Small intestine (tissue), 7 donors: ENCODE measurements at regions not wholly inside any gene's neighbourhood (a gene's known extent, or its start where the extent isn't known, plus 50 kb on each side); places are given as distances from the start of the nearest gene placed in this dataset.

Source experiments
- DNase-seq, 2 donors: peaks; one replicate each; pipeline versions ENCODE4 v3.0.0 to v3.0.0-alpha.2; 2013
- FAIRE-seq: peaks from 2 replicates; lab custom pipeline; 2012; peaks lifted over from hg19 to GRCh38; lab: Jason Lieb, UNC
- H3K27ac ChIP-seq, 3 donors: one replicate each; pipeline ENCODE4 v1.5.1; 2013; ENCODE audit warnings: low read length in 2 of 3, mild to moderate bottlenecking in 2 of 3, control low read depth in 1 of 3, inconsistent platforms in 1 of 3, low read depth in 1 of 3, moderate library complexity in 1 of 3
- H3K27me3 ChIP-seq, 3 donors: one replicate each; pipeline ENCODE4 v1.6.1; 2013; ENCODE audit warnings: low read length in 3 of 3, inconsistent platforms in 1 of 3; ENCODE audit not compliant: control insufficient read depth in 3 of 3, insufficient read depth in 3 of 3
- H3K36me3 ChIP-seq, 3 donors: one replicate each; pipeline ENCODE4 v1.6.1; 2013; ENCODE audit warnings: low read length in 3 of 3, inconsistent platforms in 1 of 3, low read depth in 1 of 3, mild to moderate bottlenecking in 1 of 3, moderate library complexity in 1 of 3; ENCODE audit not compliant: control insufficient read depth in 3 of 3, insufficient read depth in 2 of 3
- H3K4me1 ChIP-seq, 3 donors: one replicate each; pipeline ENCODE4 v1.6.1; 2013; ENCODE audit warnings: low read length in 2 of 3, inconsistent platforms in 1 of 3, low read depth in 1 of 3, mild to moderate bottlenecking in 1 of 3, moderate library complexity in 1 of 3; ENCODE audit not compliant: control insufficient read depth in 3 of 3, insufficient read depth in 2 of 3
- H3K4me3 ChIP-seq, 3 donors: one replicate each; pipeline ENCODE4 v1.5.1; 2013; ENCODE audit warnings: low read length in 3 of 3, control low read depth in 1 of 3, inconsistent platforms in 1 of 3, low read depth in 1 of 3, mild to moderate bottlenecking in 1 of 3, moderate library complexity in 1 of 3
- H3K9me3 ChIP-seq, 2 donors: one replicate each; pipeline ENCODE4 v1.6.1; 2013; ENCODE audit warnings: low read depth in 1 of 2, low read length in 1 of 2; ENCODE audit not compliant: control insufficient read depth in 2 of 2, insufficient read depth in 1 of 2
- WGBS, 3 donors: extraction: QIAGEN DNeasy Blood & Tissue Kit; methylation state at CpG; one replicate each; pipeline ENCODE4 v1.1.7; 2013; 5-methylcytosine and 5-hydroxymethylcytosine counted together
- donor health status: healthy with polysubstance abuse.
- donor health status: control.
- donor health status: control.
- donor health status: Bipolar disorder and iron deficiency.
- donor health status: healthy.

DNA sequence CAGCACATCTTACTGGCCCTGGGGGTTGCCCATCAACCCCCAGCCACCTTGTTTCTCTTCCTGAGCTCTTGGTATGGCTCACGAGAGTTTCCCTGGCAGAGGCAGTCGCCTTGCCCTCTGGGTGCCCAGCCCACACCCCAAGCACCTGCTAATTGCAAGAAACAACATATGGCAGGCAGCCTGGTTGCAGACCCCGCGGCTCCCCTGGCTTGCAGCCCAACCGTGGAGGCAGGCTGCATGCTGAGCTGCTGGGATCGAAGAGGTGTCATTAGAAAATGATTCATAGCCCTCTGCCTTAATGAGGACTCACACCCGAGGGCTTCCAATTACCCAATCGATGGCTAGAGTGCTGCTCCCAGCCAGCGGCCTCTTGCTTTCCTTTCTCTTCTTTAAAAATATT is 115.7 kb downstream of the TMEM114 start:
- FAIRE-seq, result no peak
- peak in 1 of 2 donors; percentile 31 for DNase-seq
- H3K9me3 ChIP-seq, result no peaks in the 10 kb centered on the region

DNA sequence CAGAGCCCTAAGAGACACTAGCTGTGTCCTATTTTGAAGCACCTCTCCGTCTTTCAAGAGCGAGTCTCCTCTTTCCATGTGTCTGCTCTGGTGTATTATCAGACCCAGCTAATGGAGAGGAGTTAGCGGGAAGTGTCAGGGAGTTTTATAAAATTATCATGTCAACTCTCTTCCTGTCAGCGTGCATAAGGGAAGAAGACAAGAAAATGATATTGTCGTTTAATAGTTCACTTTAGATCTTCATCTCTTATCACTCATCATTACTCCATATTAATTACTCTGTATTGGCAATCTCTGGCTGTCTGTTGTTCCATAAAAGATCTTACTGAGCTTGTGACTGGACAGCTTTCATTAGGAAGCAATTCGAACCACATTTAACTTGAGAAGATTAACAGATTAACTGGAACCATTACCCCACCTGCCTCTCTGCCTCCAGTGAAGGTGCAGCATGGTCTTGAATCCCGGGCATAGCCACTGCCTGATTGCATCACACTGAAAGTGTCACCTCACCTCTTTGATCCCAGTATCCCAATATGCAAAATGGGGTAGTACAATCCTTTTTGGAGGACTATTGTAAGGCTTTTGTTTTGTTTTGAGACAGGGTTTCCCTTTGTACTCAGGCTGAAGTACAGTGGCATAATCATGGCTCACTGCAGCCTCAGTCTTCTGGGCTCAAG is 121.1 kb downstream of the TMEM114 start:
- H3K36me3 ChIP-seq, result no peaks in the 10 kb centered on the region
- no peaks in the 10 kb centered on the region for H3K9me3 ChIP-seq
- no peak overlapping the region for H3K4me3 ChIP-seq
- H3K27ac ChIP-seq, result no peak overlapping the region
- 69 to 80% (median 74%) methylated on average over 7 of the region's 7 CpGs for whole genome bisulfite sequencing, 3 donors
- no peaks in the 10 kb centered on the region for H3K4me1 ChIP-seq
- H3K27me3 ChIP-seq, result no peaks in the 10 kb centered on the region
- FAIRE-seq (no peak), DNase-seq (no peak)

More for the DNA sequence above, 115.7 kb downstream of the TMEM114 start:
- Histone ChIP-seq H3K4me3 (no peak overlapping the region), H3K27ac (no peak overlapping the region), H3K4me1 (no peaks in the 10 kb centered on the region), H3K36me3 (no peaks in the 10 kb centered on the region), H3K27me3 (peaks cover 0 to 2% (median 0%) of the 10 kb centered on the region in 3 donors)
- WGBS, 3 donors, result 14 to 37% (median 15%) methylated on average over 9 of the region's 9 CpGs

DNA sequence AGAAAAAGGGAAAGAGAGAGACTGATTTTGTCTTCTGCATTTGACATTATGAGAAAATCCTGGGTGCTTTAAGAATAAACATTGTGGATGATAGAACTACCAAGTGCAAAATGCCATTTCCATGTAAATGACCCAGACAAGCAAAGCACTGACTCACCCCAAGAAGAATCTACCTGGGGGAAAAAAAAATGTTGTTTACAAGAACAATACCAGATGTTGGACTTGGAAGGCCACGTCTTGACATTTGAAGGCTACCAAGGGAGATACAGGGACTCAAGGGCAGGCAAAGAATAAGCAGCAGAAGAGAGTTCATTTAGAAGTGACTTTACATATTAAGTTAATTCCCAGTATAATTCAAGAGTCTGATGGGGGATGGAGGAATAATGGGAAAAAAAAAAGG is 125.3 kb downstream of the TMEM114 start:
- Histone ChIP-seq H3K27ac (no peak overlapping the region), H3K9me3 (no peaks in the 10 kb centered on the region), H3K4me1 (no peaks in the 10 kb centered on the region), H3K4me3 (no peak overlapping the region), H3K36me3 (no peaks in the 10 kb centered on the region), H3K27me3 (peaks cover 0 to 4% (median 0%) of the 10 kb centered on the region in 3 donors)
- no peak for FAIRE-seq
- no peak for DNase-seq
- WGBS, 3 donors, result 58 to 72% (median 71%) methylated on average over 1 of the region's 1 CpG

DNA sequence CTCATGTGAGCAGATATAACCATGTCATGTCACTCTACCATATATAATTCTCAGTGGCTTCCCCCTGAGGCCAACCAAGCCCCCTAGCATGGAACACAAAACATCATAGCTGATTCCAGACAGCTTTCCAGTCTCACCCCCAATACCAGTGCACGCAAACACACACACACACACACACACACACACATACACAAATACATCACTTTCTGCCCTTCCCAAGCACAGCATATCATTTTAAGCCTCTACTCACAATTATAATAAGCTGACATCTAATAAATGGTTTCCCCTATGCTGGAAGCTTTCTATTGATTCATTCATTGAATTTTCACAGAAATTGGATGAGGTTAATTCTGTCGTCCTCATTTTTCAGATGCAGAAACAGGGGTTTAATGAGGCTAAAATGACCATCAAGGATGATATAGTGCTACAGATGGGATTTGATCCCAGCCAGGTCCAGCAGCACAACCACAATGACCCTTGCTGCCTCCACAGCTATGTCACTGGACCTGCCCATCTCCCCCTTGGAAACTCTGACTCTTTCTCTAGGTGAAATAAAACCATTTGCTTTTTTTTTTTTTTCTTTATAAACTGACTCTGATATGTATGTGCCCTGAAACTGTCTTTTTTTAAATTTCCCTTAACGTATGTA is 131.1 kb downstream of the TMEM114 start:
- WGBS, 3 donors, result 54 to 64% (median 60%) methylated on average over 3 of the region's 3 CpGs
- no peak for FAIRE-seq
- H3K27me3 ChIP-seq, result peaks cover 0 to 5% (median 0%) of the 10 kb centered on the region in 3 donors
- no peak overlapping the region for H3K27ac ChIP-seq
- DNase-seq, result no peak
- H3K4me1 ChIP-seq, result no peaks in the 10 kb centered on the region
- no peaks in the 10 kb centered on the region for H3K9me3 ChIP-seq
- no peak overlapping the region for H3K4me3 ChIP-seq
- H3K36me3 ChIP-seq, result no peaks in the 10 kb centered on the region

DNA sequence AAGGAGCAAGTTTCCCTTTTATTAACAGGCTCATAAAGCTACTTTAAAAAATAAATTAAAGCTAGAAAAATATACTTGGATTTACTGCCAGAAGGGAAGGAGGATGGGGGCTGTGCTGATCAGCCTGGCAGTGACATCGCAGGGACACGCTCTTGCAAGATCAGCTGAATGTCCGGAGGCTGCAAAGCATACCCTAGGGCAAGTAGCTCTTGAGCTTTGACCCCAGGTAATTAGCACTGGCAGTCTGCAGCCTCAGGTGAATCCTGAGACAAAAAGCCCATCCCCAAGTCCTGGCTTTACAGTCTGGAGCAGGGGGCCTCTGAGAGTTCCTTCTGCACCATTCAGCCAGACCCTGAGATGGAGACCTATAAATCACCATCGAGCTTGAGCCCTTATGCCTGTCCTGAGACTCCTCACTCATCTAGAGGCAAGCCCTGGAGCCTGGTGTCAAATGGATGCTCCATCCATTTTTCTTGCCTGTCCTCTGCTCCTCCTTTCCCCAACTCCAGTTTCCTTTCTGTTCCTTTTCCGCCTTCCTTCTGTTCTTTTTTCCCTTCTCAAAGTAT is 131.7 kb downstream of the TMEM114 start:
- Histone ChIP-seq H3K4me1 (no peaks in the 10 kb centered on the region), H3K9me3 (no peaks in the 10 kb centered on the region), H3K4me3 (no peak overlapping the region), H3K27me3 (peaks cover 0 to 5% (median 0%) of the 10 kb centered on the region in 3 donors), H3K36me3 (no peaks in the 10 kb centered on the region), H3K27ac (no peak overlapping the region)
- FAIRE-seq (no peak), DNase-seq (peak; percentile 44 to 59)
- 40 to 68% (median 49%) methylated on average over 5 of the region's 5 CpGs for WGBS, 3 donors

DNA sequence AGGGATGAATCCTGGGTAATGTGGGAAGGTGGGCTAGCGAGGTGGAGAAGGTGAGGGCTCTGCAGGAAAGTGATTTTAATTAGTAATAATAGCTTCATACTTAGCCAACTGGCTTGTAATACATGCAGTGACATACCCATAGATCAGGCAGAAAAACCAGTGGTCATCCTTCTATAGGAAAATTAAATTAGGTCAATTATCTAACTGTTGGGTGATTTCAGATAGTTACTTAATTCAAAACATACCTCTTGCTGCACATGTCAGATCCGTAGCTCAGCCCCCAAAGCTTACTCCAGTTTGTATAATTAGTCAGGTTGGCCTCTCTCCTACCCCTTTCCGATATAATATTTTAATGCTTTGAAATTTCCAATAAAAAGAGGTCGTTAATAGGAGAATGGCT is 137.0 kb downstream of the TMEM114 start:
- Histone ChIP-seq H3K9me3 (no peaks in the 10 kb centered on the region), H3K4me3 (no peak overlapping the region), H3K27me3 (no peaks in the 10 kb centered on the region), H3K36me3 (no peaks in the 10 kb centered on the region), H3K27ac (no peak overlapping the region), H3K4me1 (no peaks in the 10 kb centered on the region)
- 73 to 85% (median 79%) methylated on average over 4 of the region's 4 CpGs for WGBS, 3 donors
- DNase-seq (no peak), FAIRE-seq (no peak)

DNA sequence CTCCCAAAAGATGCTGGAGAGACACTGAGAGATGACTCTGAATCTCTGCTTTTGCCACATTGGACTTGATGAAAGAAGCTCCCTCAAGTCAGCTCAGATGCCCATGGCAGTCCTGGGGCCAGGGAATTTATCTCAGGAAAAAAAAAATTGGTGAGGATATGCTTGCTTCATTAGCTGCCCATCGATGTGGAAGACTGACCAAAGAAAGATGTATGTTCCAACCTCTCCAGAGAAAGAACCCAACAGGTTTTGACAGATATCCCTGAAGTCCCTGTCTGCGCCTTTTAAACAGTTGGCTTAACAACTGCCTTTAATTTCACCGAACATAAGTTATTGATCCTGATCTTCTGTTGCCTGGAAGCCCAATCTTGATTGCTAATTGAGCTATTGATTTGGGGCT is 137.4 kb downstream of the TMEM114 start:
- DNase-seq (no peak), FAIRE-seq (no peak)
- no peak overlapping the region for H3K27ac ChIP-seq
- H3K4me1 ChIP-seq, result no peaks in the 10 kb centered on the region
- H3K9me3 ChIP-seq, result no peaks in the 10 kb centered on the region
- no peaks in the 10 kb centered on the region for H3K27me3 ChIP-seq
- 52 to 55% (median 54%) methylated on average over 3 of the region's 3 CpGs for WGBS, 3 donors
- no peaks in the 10 kb centered on the region for H3K36me3 ChIP-seq
- H3K4me3 ChIP-seq, result no peak overlapping the region

DNA sequence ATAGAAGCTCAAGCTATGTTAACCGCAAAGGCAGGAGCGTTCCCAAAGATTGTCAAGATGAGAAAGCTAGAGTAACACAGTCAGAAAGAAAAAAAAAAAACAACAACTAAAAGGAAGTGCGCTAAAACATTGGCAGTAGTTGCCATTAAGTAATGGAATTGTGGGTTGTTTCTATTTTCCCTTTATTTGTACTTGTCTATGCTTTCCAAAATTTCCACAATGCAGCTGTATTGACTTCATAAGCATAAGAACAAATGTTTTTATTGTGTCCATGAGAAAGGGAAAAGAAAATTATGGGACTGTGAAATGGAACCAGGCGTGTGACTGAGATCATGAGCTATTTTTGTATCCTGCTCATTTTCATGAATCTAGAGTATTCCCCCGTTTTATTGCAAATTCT is 153.4 kb downstream of the TMEM114 start:
- Histone ChIP-seq H3K36me3 (no peaks in the 10 kb centered on the region), H3K27me3 (no peaks in the 10 kb centered on the region), H3K4me3 (no peak overlapping the region), H3K4me1 (no peaks in the 10 kb centered on the region), H3K27ac (no peak overlapping the region), H3K9me3 (peaks cover 0 to 6% of the 10 kb centered on the region in 2 donors)
- FAIRE-seq, result no peak
- WGBS, 3 donors, result 81 to 92% (median 88%) methylated on average over 5 of the region's 5 CpGs
- no peak for DNase-seq
